ENCODE measurements at regions not wholly inside any gene's neighbourhood (a gene's known extent, or its start where the extent isn't known, plus 50 kb on each side); places are given as distances from the start of the nearest gene placed in this dataset.

- no peak for DNase-seq
- H3K4me3 ChIP-seq, result no peak overlapping the region
- intact Hi-C loops (cut with DNase I; ENCODE audit: low total_unique reads), result no loop called here
- H3K36me3 ChIP-seq, result no peaks in the 10 kb centered on the region
- TF ChIP-seq POLR2A (IDR thresholded peaks at IDR 0.05), result no peak
- no peak for TF ChIP-seq CTCF (IDR thresholded peaks at IDR 0.05)
- H3K4me1 ChIP-seq, result peaks cover 0 to 6% of the 10 kb centered on the region in 2 donors
- H3K9me3 ChIP-seq, result no peaks in the 10 kb centered on the region
- no peaks in the 10 kb centered on the region for H3K27me3 ChIP-seq
- H3K27ac ChIP-seq, result no peak overlapping the region
Observed at GRCh38 chr20:60589623-60590022, 631.4 kb downstream of the CDH26 start.

- H3K27ac ChIP-seq, result no peak overlapping the region
- no peak for DNase-seq
- H3K27me3 ChIP-seq, result no peaks in the 10 kb centered on the region
- H3K9me3 ChIP-seq, result no peaks in the 10 kb centered on the region
- intact Hi-C loops (cut with DNase I; ENCODE audit: low total_unique reads), result no loop called here
- H3K36me3 ChIP-seq, result no peaks in the 10 kb centered on the region
- TF ChIP-seq CTCF (IDR thresholded peaks at IDR 0.05), result no peak
- TF ChIP-seq POLR2A (IDR thresholded peaks at IDR 0.05), result no peak
- no peak overlapping the region for H3K4me3 ChIP-seq
- H3K4me1 ChIP-seq, result peaks cover 0 to 6% of the 10 kb centered on the region in 2 donors
Observed at GRCh38 chr20:60591172-60591799, 633.1 kb downstream of the CDH26 start.

- Histone ChIP-seq H3K27ac (no peak overlapping the region), H3K9me3 (no peaks in the 10 kb centered on the region), H3K4me3 (no peak overlapping the region), H3K27me3 (no peaks in the 10 kb centered on the region), H3K36me3 (no peaks in the 10 kb centered on the region), H3K4me1 (no peaks in the 10 kb centered on the region)
- no peak for DNase-seq
- TF ChIP-seq POLR2A (IDR thresholded peaks at IDR 0.05) (no peak), CTCF (IDR thresholded peaks at IDR 0.05) (no peak)
- intact Hi-C loops (cut with DNase I; ENCODE audit: low total_unique reads), result no loop called here
Observed at GRCh38 chr20:60598528-60598927, 640.3 kb downstream of the CDH26 start.

- H3K4me3 ChIP-seq, result no peak overlapping the region
- H3K9me3 ChIP-seq, result no peaks in the 10 kb centered on the region
- intact Hi-C loops (cut with DNase I; ENCODE audit: low total_unique reads), result no loop called here
- no peak for DNase-seq
- H3K4me1 ChIP-seq, result no peaks in the 10 kb centered on the region
- H3K36me3 ChIP-seq, result no peaks in the 10 kb centered on the region
- no peaks in the 10 kb centered on the region for H3K27me3 ChIP-seq
- TF ChIP-seq POLR2A (IDR thresholded peaks at IDR 0.05), result no peak
- no peak for TF ChIP-seq CTCF (IDR thresholded peaks at IDR 0.05)
- H3K27ac ChIP-seq, result no peak overlapping the region
Observed at GRCh38 chr20:60599381-60599780, 641.2 kb downstream of the CDH26 start.

- Histone ChIP-seq H3K27me3 (no peaks in the 10 kb centered on the region), H3K4me3 (no peak overlapping the region), H3K9me3 (no peaks in the 10 kb centered on the region), H3K36me3 (no peaks in the 10 kb centered on the region), H3K4me1 (no peaks in the 10 kb centered on the region), H3K27ac (no peak overlapping the region)
- no peak for TF ChIP-seq POLR2A (IDR thresholded peaks at IDR 0.05)
- TF ChIP-seq CTCF (IDR thresholded peaks at IDR 0.05), result no peak
- intact Hi-C loops (cut with DNase I; ENCODE audit: low total_unique reads), result no loop called here
- no peak for DNase-seq
Observed at GRCh38 chr20:60600036-60600435, 641.8 kb downstream of the CDH26 start.

All from uterus (tissue), 3 donors.